Endothelial cell of umbilical vein (primary cell): ENCODE measurements at regions not wholly inside any gene's neighbourhood (a gene's known extent, or its start where the extent isn't known, plus 50 kb on each side); places are given as distances from the start of the nearest gene placed in this dataset.

Source experiments
- BruUV-seq: library from RNA; stranded (reverse); fragments of 400-500 nt; replicated peaks from 2 replicates; lab custom pipeline; 2021; lab: Mats Ljungman, UMichigan
- CTCF ChIA-PET: fragments of 300-600, 350-600 bp; sonication (Branson Sonifier 250); formaldehyde crosslinking; loops from one replicate; lab custom pipeline; 2021; ENCODE audit warnings: antibody characterized with exemption, inconsistent platforms; lab: Charles Lee
- POLR2A ChIA-PET: fragments of 300-600, 350-600 bp; sonication (Branson Sonifier 250); formaldehyde crosslinking; loops from one replicate; lab custom pipeline; 2021; ENCODE audit warnings: antibody characterized with exemption, inconsistent platforms; lab: Charles Lee
- DNase-seq: peaks from one replicate; pipeline ENCODE4 v3.0.0-alpha.2; 2011; ENCODE audit warnings: low read depth, low spot score
- FAIRE-seq: peaks from 2 replicates; lab custom pipeline; 2011; peaks lifted over from hg19 to GRCh38; lab: Jason Lieb, UNC
- H2AFZ ChIP-seq: 2 replicates; pipeline ENCODE4 v1.6.0; 2012; ENCODE audit warnings: low read depth, low read length, control low read depth, inconsistent platforms
- H3K27ac ChIP-seq: 2 replicates; pipeline ENCODE4 v1.5.1; 2011; ENCODE audit warnings: low read depth, mild to moderate bottlenecking, control low read depth, low read length, moderate library complexity; ENCODE audit not compliant: insufficient read depth
- H3K27me3 ChIP-seq, 2 experiments: 2 replicates each; pipeline versions ENCODE4 v1.6.0 to v1.6.1; 2011; ENCODE audit warnings: low read length in 2 of 2, mixed read lengths in 1 of 2; ENCODE audit not compliant: control insufficient read depth in 2 of 2, insufficient read depth in 2 of 2
- H3K36me3 ChIP-seq, 2 experiments: 2 replicates in 1 of 2; 3 replicates in 1 of 2; pipeline ENCODE4 v1.5.1; 2011; ENCODE audit warnings: low read length in 2 of 2, mild to moderate bottlenecking in 1 of 2, moderate library complexity in 1 of 2; ENCODE audit not compliant: control insufficient read depth in 2 of 2, insufficient read depth in 2 of 2; ENCODE audit errors: extremely low read depth in 1 of 2
- H3K4me1 ChIP-seq: 3 replicates; pipeline ENCODE4 v1.5.1; 2011; ENCODE audit warnings: mild to moderate bottlenecking, low read length; ENCODE audit not compliant: control insufficient read depth, insufficient read depth; ENCODE audit errors: extremely low read depth
- H3K4me2 ChIP-seq: 2 replicates; pipeline ENCODE4 v1.6.1; 2011; ENCODE audit warnings: low read length, control low read depth, mixed read lengths; ENCODE audit not compliant: insufficient read depth
- H3K4me3 ChIP-seq, 3 experiments: fragments of 200-600 bp in 1 of 3; sonication (generic), shearing (Covaris generic) in 1 of 3; replicated peaks in 1 of 3; 2 replicates each; pipeline ENCODE4 v1.5.1; 2011 to 2016; ENCODE audit warnings: control low read depth in 3 of 3, low read length in 3 of 3, mild to moderate bottlenecking in 2 of 3, inconsistent platforms in 1 of 3, low read depth in 1 of 3, moderate library complexity in 1 of 3; ENCODE audit not compliant: insufficient read depth in 1 of 3
- H3K79me2 ChIP-seq: 2 replicates; pipeline ENCODE4 v1.6.0; 2012; ENCODE audit warnings: low read length, inconsistent platforms; ENCODE audit not compliant: control insufficient read depth, insufficient read depth
- H3K9ac ChIP-seq: replicated peaks from 2 replicates; pipeline ENCODE3; 2011; ENCODE audit warnings: low read length, control low read depth; ENCODE audit not compliant: insufficient read depth; ENCODE audit errors: extremely low read depth
- H3K9me1 ChIP-seq: replicated peaks from 3 replicates; pipeline ENCODE4 v1.6.0; 2011; ENCODE audit warnings: mild to moderate bottlenecking, low read length; ENCODE audit not compliant: control insufficient read depth, insufficient read depth; ENCODE audit errors: extremely low read depth
- H3K9me3 ChIP-seq: replicated peaks from 2 replicates; pipeline ENCODE4 v1.5.1; 2012; ENCODE audit warnings: low read length, inconsistent platforms; ENCODE audit not compliant: control insufficient read depth, insufficient read depth
- H4K20me1 ChIP-seq: replicated peaks from 2 replicates; pipeline ENCODE3; 2011; ENCODE audit warnings: mild to moderate bottlenecking, low read length; ENCODE audit not compliant: control insufficient read depth, insufficient read depth; ENCODE audit errors: extremely low read depth
- EZH2 ChIP-seq: IDR thresholded peaks from 2 replicates; pipeline ENCODE4 v1.6.1; 2012; ENCODE audit warnings: borderline replicate concordance, low read depth, mild to moderate bottlenecking, moderate library complexity, low read length, inconsistent platforms; ENCODE audit not compliant: severe bottlenecking
- FOS ChIP-seq: IDR thresholded peaks from 2 replicates; pipeline ENCODE4 v1.6.1; 2011; ENCODE audit warnings: mild to moderate bottlenecking, low read length, moderate library complexity, borderline replicate concordance; ENCODE audit not compliant: insufficient read depth
- GATA2 ChIP-seq: IDR thresholded peaks from 2 replicates; pipeline ENCODE4 v1.7.0; 2011; ENCODE audit warnings: low read depth, mild to moderate bottlenecking, moderate library complexity, mixed read lengths, low read length; ENCODE audit not compliant: insufficient read length, insufficient read depth
- JUN ChIP-seq: IDR thresholded peaks from 2 replicates; pipeline ENCODE4 v1.6.1; 2011; ENCODE audit warnings: borderline replicate concordance, low read depth; ENCODE audit not compliant: insufficient read length, insufficient read depth
- MYC ChIP-seq: IDR thresholded peaks from one replicate; pipeline ENCODE4 v1.6.1; 2011; ENCODE audit warnings: mild to moderate bottlenecking, low read depth, low read length
- POLR2A ChIP-seq: IDR thresholded peaks from 2 replicates; pipeline ENCODE4 v1.6.1; 2012; ENCODE audit warnings: low read depth, mild to moderate bottlenecking, control low read depth, low read length
- POLR2AphosphoS5 ChIP-seq: IDR thresholded peaks from 2 replicates; pipeline ENCODE4 v1.6.1; 2012; ENCODE audit warnings: low read depth, mild to moderate bottlenecking, control low read depth, low read length, moderate library complexity; ENCODE audit not compliant: insufficient read depth
- dilution Hi-C: fragments of 300-500 bp; cut with MboI; formaldehyde crosslinking; loops from one replicate; pipeline ENCODE4 v1.15.0; 2019; ENCODE audit warnings: low sequenced_read_pairs; ENCODE audit not compliant: extremely low pct_ligation_motif_present
- intact Hi-C: fragments of 100-400 bp; cut with micrococcal nuclease; formaldehyde crosslinking; loops from one replicate; pipeline ENCODE4 v1.10.0; 2022
- TF ChIP-seq, protein P1 (sequence below), 2 donors: IDR thresholded peaks; 1 replicate in 1 of 2; 2 replicates in 1 of 2; pipeline ENCODE4 v1.5.1; 2011; ENCODE audit warnings: low read length in 2 of 2, mild to moderate bottlenecking in 2 of 2, moderate library complexity in 2 of 2, control low read depth in 1 of 2, inconsistent platforms in 1 of 2, low read depth in 1 of 2; ENCODE audit not compliant: insufficient read depth in 1 of 2; ENCODE audit errors: extremely low read depth in 1 of 2
- TF ChIP-seq, protein P2 (sequence below): IDR thresholded peaks from 2 replicates; pipeline ENCODE4 v1.6.1; 2011; ENCODE audit not compliant: insufficient read depth, insufficient read length

DNA sequence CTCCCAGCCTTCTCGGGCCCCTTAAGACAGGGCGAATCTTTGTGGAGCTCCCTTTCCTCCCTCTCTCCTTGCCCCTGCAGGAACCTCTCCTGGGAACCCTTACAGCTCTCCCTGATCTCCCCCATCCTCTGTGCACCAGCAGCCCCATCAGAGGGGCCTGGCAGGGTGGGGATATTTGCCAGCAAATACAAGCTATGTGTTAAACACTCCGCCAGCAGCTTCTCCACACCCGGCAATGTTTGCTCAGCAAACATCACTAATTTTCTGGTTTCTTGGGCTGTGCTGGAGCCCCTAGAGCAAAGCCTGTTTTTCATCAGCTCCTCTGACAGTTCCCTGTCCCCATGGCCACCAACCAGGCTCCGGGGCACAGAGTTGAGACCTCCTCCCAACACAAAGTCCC lies 147.5 kb upstream of the LHX5 start:
- BruUV-seq, result no TSS peak
- dilution Hi-C loops, result no loop called here
- CTCF ChIA-PET, result no interaction called here

More for the DNA sequence above, 147.5 kb upstream of the LHX5 start:
- no peak for DNase-seq
- Histone ChIP-seq H3K79me2 (no peaks in the 10 kb centered on the region), H3K4me3 (no peak overlapping the region), H3K27ac (no peak overlapping the region), H3K27me3 (no peaks in the 10 kb centered on the region), H3K9ac (no peak overlapping the region), H3K4me2 (no peak overlapping the region), H3K9me1 (no peaks in the 10 kb centered on the region), H3K9me3 (no peaks in the 10 kb centered on the region), H4K20me1 (no peaks in the 10 kb centered on the region), H3K4me1 (no peaks in the 10 kb centered on the region), H3K36me3 (no peaks in the 10 kb centered on the region), H2AFZ (no peak overlapping the region)
- TF ChIP-seq, protein P1, sequence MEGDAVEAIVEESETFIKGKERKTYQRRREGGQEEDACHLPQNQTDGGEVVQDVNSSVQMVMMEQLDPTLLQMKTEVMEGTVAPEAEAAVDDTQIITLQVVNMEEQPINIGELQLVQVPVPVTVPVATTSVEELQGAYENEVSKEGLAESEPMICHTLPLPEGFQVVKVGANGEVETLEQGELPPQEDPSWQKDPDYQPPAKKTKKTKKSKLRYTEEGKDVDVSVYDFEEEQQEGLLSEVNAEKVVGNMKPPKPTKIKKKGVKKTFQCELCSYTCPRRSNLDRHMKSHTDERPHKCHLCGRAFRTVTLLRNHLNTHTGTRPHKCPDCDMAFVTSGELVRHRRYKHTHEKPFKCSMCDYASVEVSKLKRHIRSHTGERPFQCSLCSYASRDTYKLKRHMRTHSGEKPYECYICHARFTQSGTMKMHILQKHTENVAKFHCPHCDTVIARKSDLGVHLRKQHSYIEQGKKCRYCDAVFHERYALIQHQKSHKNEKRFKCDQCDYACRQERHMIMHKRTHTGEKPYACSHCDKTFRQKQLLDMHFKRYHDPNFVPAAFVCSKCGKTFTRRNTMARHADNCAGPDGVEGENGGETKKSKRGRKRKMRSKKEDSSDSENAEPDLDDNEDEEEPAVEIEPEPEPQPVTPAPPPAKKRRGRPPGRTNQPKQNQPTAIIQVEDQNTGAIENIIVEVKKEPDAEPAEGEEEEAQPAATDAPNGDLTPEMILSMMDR (IDR thresholded peaks at IDR 0.05; ENCODE audit: extremely low read depth in 1 of 2, insufficient read depth in 1 of 2, low read depth in 1 of 2, low read length in 2 of 2), result no peak
- TF ChIP-seq POLR2AphosphoS5 (no peak), GATA2 (no peak), JUN (no peak), MYC (no peak), EZH2 (no peak), FOS (no peak), POLR2A (no peak)
- TF ChIP-seq, protein P2, sequence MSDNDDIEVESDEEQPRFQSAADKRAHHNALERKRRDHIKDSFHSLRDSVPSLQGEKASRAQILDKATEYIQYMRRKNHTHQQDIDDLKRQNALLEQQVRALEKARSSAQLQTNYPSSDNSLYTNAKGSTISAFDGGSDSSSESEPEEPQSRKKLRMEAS, result no peak
- intact Hi-C loops, result no loop called here
- no peak for FAIRE-seq
- POLR2A ChIA-PET, result no interaction called here
